HG03520 (cell line): ENCODE measurements at regions not wholly inside any gene's neighbourhood (a gene's known extent, or its start where the extent isn't known, plus 50 kb on each side); places are given as distances from the start of the nearest gene placed in this dataset.
"Not testable (repeated sequence)": the region's sequence is repeated elsewhere in the genome, so short reads cannot be mapped to it uniquely, and the experiment has no call there.

ENCODE experiments used
- ATAC-seq: cut with Tn5 transposase; IDR thresholded peaks from one replicate; pipeline ENCODE4 v1.9.1; 2021; ENCODE audit warnings: mild to moderate bottlenecking, moderate library complexity; ENCODE audit not compliant: unreplicated experiment

- ATAC-seq = no peak
Observed at GRCh38 chr5:163108351-163108750, 329.0 kb upstream of the CCNG1 start.

DNA sequence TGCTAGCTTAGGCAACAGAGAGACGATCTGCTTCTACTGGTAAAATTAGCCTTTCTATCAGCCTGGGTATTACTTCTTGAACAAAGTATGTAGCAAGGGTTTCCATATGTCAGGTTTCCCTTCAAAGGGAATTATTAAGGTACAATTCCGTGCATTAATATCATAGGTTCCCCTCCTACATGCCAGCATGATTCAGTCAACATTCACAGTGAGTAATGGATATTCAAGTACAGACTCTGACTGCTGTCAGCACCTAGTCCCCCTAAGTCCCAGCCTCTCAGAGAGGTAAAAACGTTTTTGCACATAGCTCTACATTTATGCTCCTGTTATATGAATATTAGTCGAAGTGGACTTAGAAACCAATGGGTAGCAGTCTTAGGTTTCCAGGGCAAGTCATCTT, 322.4 kb upstream of the CCNG1 start:
- ATAC-seq = no peak

- ATAC-seq = not testable (repeated sequence)
Observed at GRCh38 chr5:163116618-163117017, 320.8 kb upstream of the CCNG1 start.

- ATAC-seq = no peak
Observed at GRCh38 chr5:163134061-163134460, 303.3 kb upstream of the CCNG1 start.

- ATAC-seq = no peak
Observed at GRCh38 chr5:163135849-163136248, 301.5 kb upstream of the CCNG1 start.

DNA sequence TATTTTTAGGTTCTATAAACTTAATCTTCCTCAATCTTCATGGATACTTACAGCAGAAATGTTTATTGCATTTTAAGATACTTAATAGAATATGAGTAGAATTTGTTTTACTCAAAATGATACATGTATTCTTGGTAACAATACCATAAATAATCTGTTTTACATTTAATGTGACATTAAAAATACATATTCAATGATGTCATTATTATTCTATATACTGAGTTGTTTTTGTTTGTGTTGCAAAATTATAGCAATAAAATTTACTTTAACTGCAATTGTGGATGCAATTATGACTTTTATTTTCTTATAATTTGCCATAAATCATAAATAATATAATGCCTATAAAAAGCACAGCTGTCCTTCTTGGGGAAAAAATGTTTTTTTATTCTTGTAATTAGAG, 275.9 kb upstream of the CCNG1 start:
- ATAC-seq = no peak

DNA sequence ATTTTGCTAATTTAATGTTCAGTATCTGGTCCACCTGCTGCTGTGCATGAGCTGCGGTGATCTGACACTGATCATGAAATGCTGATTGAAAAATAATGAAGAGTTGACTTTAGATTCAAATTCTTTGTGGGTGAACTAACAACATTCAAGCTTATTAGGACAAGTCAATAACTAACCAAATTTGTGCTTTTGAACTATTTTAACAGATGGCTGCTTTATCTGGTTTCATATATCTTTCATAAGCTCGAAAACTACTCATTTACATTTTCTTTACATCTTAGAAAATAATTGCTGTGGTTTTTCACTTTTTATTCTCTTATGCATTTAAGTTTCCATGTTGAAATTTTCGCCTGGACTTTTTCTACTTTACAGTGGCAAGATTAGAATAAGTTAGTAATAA, 274.8 kb upstream of the CCNG1 start:
- ATAC-seq = no peak

DNA sequence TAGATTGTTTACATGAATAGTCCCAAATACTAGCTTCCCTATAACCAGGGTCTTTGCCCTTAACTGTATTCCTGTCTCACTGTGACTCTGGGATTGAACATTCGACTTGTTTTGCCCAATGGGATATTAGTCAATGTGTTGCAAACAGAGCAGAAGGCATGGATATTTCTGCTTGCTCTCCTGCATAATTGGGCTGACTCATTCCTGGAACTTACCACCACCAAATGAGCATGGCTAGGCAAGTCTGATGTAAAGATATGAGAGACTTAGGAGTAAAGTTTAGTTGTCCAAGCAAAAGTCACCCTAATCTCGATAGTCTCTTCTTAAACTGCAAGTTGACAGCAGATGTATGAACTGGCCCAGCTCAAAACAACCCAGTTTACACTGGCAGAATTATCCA, 273.5 kb upstream of the CCNG1 start:
- ATAC-seq = no peak

DNA sequence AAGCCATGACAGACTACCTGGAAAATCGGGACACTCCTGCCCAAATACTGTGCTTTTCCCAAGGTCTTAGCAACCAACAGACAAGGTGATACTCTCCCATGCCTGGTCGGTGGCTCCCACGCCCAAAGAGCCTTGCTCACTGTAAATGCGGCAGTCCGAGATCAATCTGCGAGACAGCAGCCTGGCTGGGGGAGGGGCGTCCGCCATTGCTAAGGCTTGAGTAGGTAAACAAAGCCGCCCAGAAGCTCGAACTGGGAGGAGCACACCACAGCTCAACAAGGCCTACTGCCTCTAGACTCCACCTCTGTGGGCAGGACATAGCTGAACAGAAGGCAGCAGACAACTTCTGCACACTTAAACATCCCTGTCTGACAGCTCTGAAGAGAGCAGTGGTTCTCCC, 272.1 kb upstream of the CCNG1 start:
- ATAC-seq = no peak

- ATAC-seq = not testable (repeated sequence)
Observed at GRCh38 chr5:163170161-163170560, 267.2 kb upstream of the CCNG1 start.

DNA sequence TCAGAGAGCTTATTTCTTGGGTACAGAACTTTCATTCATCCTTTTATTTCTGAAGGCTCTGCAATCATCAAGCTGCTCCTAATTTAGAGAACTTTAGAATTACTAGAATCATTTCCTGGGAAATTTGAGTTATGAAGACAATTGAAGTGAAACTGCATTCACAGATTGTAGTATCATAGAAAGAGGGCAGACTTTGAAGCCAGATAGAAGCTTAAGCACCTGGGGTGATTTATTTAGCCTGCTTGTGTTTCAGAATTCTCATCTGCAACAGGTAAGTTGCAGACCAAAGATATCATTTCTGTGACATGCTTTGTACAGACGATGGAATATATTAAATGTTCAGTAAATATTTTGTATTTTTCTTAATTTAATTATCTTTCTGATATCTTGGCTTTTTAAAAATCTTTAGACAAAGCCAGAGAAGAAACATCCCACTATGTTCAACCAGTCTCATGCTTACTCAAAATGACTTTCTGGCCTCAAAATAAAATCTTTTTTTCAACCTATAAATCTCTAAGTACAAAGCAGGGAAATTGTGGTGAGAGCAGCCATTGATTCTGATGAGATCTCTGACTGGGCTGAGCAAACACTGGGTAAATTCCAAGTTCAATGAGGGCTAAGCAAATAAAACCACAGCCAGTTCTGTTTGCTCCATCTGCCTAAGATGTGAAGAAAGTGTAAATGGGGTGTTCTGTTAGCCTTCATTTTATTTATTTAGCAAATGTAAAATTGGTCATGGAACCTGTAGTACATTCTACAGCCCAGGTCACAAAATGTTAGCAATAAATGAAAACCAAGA, 264.7 kb upstream of the CCNG1 start:
- ATAC-seq = no peak

DNA sequence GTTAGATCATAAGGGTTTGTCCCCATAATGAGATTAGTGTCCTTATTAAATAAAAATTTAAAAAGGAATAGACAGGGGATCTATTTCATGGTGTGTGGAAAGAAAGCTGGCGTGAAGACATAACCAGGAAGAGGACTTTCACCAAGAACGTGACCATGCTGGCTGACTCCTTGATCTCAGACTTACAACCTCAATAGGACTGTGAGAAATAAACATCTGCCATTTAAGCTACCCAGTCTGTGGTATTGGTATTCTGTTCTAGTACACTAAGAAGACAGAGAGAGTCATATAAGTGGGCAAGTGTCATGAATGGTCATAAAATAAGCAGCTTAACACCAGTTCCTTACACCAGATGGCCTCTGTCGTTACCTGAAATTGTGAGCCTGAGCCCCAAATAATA, 259.4 kb upstream of the CCNG1 start:
- ATAC-seq = no peak

DNA sequence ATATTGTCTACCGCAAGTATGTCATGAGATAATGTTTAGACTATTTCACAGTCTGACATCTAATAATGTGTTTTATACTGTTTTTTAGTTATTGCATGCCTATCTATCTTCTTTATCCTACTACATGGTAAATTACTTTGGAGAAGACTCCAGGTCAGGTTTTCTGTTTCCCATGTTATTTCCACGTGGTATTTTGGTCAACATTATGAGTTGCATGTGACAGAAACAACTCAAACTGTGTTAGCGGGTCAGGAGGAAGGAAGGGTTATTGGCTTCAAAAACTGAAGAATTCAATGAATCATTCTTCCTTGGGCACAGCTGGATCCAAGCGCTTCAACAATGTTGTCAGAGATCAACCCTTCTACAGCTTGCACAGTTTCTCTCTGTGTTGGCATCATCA, 252.1 kb upstream of the CCNG1 start:
- no peak for ATAC-seq

GRCh38 chr5:163189023-163189553, 248.3 kb upstream of the CCNG1 start:
- ATAC-seq = no peak

GRCh38 chr5:163190283-163190682, 247.1 kb upstream of the CCNG1 start:
- peak; percentile 73 for ATAC-seq

- no peak for ATAC-seq
Observed at GRCh38 chr5:163190784-163191183, 246.6 kb upstream of the CCNG1 start.

DNA sequence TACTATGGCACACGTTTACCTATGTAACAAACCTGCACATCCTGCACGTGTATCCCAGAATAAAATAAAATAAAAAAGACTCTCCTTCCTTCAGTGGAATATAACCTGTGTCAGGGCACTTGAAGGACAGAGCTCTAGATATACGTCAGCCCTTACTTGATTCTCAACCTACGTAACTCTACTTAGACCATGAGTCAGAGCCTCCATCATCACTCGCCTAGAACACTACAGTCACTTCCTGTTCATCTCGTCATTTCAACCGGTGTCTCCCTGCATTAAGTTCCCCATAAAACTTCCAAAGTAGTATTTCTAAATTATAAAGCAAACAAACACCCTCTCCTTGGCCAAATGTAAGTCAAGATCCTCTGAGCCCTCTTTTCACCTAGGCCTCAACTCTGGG, 243.5 kb upstream of the CCNG1 start:
- ATAC-seq = no peak

DNA sequence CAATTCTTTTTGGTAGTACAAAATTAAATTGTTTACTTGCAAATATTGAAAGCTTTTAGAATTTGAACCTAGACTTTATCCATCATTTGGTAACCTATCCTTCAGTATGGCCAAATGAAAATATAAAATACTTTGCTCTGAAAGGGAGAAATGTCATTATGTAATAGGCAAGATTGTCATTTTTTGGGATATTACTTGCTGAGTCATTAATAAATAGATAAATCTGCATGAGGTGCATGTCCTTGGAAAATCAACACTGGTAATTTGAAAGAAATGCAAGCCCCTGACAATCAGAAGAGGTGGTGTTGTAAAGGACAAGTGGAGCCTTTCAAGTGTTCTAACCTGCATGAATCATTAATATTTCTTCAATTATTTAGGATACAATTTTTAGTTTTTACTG, 231.8 kb upstream of the CCNG1 start:
- ATAC-seq = no peak

DNA sequence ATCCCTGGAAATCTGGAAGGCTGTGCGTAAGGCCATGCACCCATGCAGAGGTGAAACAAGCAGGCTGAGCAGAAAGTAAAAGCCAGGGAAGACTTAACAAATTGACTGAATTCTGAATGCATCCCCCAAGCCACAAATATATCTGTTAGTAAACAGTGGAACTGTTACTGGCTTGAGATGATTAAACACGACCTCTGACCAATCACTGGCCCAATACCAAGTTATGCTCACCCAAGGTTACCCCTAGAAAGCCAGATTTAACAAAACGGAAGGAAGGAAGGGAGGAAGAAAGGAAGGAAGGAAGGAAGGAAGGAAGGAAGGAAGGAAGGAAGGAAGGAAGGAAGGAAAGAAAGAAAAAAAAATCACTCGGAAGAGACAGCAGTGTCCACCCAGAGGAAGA, 215.8 kb upstream of the CCNG1 start:
- ATAC-seq = no peak

DNA sequence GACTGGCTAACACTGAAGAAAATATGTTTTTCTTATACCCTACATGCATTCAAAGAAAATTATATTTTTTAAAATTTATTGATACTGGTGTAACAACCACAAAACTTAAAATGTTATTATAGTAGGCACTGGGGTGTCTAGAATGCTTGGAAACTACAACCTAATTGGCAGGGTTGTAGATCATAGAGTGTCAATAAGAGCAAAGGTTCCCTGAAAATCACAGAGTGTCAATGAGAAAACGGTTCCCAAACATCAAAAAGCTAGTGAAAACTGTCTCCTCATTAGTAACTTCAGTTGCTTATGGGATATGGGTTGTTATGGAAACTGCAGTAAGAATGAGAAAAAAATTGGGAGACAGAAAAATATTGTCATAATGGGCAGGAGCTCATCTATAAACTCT, 214.4 kb upstream of the CCNG1 start:
- no peak for ATAC-seq

DNA sequence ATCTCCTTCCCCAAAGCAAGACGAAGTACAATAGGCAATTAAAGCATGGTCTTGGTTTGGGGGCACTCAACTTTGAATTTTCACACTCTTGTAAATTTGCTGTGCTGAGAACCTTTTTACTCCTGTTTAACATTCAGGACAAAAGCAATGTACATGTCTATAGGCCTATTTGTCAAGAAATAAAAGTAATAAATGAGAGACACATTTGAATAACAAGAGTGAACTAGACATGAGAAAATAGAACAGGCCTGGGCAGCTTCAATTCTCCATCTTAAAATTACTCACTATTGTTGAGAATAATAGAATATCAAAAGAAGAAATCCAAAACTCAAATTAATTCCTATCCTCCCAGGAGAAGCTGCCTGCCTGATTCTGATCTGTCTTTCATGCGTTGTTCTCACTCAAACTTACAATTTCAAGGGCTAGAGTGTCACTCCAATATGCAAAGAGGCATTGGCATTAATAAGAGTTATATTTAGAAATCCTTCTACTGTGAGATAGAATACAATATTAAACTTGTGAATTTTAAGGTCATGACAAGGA, 192.9 kb upstream of the CCNG1 start:
- ATAC-seq = no peak

DNA sequence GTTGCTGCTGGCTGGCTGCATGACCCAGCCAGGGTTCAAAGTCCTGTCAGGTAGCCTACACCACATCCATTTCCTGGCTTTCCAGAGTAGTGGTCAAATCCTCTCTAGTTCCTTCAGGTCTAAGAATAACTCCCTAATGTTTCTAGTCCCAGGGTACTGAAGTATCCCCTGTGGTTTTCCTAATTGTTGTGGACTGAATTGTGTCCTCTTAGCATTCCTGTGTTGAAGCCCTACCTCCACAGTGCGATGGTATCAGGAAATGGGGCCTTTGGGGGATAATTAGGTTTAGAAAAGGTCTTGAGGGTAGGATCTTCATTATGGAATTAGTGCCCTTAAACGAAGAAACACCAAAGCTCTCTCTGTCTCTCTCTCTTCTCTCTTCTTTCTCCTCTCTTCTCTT, 191.8 kb upstream of the CCNG1 start:
- no peak for ATAC-seq

DNA sequence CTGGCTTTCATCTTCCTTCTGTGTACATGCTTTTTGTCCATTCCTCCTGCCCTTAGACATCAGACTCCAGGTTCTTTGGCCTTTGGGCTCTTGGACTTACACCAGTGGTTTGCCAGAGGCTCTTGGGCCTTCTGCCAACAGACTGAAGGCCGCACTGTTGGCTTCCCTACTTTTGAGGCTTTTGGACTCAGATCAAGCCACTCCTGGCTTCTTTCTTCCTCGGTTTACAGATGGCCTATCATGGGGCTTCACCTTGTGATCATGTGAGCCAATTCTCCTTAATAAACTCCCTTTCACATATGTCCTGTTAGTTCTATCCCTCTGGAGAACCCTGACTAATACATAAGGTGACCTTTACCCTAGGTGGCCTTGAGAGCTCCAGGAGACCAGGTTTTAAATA, 189.1 kb upstream of the CCNG1 start:
- ATAC-seq = no peak
